ENCODE measurements at regions not wholly inside any gene's neighbourhood (a gene's known extent, or its start where the extent isn't known, plus 50 kb on each side); places are given as distances from the start of the nearest gene placed in this dataset.
A peak's percentile ranks its signal among the peaks of the same experiment; 100 is the strongest.

DNA sequence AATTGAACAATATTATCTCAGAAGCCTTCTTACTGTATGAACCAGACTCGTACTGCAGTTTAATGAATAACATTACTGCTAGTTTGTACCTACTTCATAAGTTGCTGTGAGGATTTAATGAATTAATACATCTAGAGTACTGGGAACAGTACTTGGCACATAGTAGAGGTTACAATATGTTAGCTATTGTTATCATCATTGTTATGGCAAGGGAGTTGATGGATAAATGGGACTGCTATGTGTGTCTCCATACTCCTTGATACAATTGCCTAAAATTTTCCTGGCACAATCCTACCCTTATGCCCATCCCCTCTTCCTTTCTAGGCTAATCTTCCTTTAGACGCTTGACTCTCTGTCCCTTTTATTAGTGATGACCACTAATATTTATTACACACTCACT, 473.6 kb downstream of the MCTP2 start:
- Mint-ChIP-seq H3K27me3 (ENCODE audit: insufficient read depth, unreplicated experiment) (no peaks in the 10 kb centered on the region), H3K4me3 (ENCODE audit: unreplicated experiment) (no peak overlapping the region), H3K36me3 (ENCODE audit: insufficient read depth, unreplicated experiment) (no peaks in the 10 kb centered on the region), H3K27ac (ENCODE audit: low read depth, unreplicated experiment) (no peak overlapping the region), H3K4me1 (ENCODE audit: insufficient read depth, unreplicated experiment) (no peaks in the 10 kb centered on the region), H3K9me3 (ENCODE audit: unreplicated experiment) (no peaks in the 10 kb centered on the region)
- POLR2A ChIA-PET, result interaction anchor here (1.1 to 1.7 kb wide), 2 partner anchors 19 to 27 kb away, joined by 4 to 6 read pairs; no protein-coding TSS in a partner anchor
- intact Hi-C loops (cut with micrococcal nuclease), result no loop called here
- DNase-seq (ENCODE audit: unreplicated experiment), result no peak
- CTCF ChIA-PET, result interaction anchor here (1.3 kb wide), 1 partner anchor 15 kb away, joined by 3 read pairs; no protein-coding TSS in a partner anchor
- TF ChIP-seq, protein P1, sequence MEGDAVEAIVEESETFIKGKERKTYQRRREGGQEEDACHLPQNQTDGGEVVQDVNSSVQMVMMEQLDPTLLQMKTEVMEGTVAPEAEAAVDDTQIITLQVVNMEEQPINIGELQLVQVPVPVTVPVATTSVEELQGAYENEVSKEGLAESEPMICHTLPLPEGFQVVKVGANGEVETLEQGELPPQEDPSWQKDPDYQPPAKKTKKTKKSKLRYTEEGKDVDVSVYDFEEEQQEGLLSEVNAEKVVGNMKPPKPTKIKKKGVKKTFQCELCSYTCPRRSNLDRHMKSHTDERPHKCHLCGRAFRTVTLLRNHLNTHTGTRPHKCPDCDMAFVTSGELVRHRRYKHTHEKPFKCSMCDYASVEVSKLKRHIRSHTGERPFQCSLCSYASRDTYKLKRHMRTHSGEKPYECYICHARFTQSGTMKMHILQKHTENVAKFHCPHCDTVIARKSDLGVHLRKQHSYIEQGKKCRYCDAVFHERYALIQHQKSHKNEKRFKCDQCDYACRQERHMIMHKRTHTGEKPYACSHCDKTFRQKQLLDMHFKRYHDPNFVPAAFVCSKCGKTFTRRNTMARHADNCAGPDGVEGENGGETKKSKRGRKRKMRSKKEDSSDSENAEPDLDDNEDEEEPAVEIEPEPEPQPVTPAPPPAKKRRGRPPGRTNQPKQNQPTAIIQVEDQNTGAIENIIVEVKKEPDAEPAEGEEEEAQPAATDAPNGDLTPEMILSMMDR (IDR thresholded peaks at IDR 0.05; ENCODE audit: unreplicated experiment), result no peak
- BruUV-seq (replicated peaks), result no TSS peak

DNA sequence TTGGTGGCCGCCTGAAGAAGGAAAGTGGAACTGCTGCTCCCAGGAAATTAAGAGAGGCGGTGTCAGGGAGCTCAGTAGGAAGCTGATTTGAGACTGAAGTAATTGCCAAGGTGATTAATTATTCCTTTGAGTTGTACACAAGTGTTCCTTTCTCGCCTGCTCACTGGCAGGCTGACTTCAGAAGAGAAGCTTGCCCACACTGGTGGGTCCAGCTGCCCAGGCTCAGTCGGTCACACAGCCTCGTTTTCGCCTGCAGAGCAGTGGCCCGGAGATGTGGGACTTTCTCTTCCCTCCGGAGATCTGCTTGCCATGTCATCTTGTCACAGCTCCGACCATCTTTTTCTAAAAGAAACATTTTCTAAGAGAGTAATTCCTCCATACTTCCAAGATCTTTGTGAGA, 478.0 kb downstream of the MCTP2 start:
- POLR2A ChIA-PET, result no interaction called here
- no peaks in the 10 kb centered on the region for H3K36me3 Mint-ChIP-seq (ENCODE audit: insufficient read depth, unreplicated experiment)

DNA sequence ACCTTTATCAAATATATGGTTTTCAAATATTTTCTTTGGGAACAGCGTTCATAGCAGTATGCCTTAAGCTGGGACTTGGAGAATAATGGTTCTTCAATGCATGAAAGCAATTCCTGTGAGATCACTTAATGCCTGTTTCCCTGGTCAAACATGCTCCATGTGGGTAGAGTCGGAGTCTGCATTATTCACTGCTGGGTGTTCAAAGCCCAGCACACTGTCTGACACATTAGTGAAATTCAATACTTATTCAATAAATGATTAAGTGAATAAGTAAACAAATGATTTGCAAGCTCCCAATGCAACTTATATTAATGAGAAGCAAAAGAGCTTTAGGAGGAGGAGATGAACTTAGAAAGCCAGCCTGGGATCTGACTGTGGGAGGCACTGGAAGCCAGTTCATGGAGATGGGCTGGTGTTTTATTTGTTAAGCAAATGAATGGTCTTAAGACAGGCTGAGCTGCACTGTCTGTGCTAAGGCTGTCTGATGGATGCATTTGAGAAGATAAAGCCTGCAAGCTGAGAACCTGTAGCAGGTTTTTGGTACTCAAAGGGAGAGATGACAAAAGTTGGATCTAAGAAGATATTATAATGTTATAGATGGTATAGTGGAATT, 490.8 kb downstream of the MCTP2 start:
- TF ChIP-seq, protein P1 (IDR thresholded peaks at IDR 0.05; ENCODE audit: unreplicated experiment), result no peak
- ChIA-PET POLR2A (interaction anchor here (2.8 kb wide), 1 partner anchor 69 kb away, joined by 13 read pairs; no protein-coding TSS in a partner anchor), CTCF (interaction anchor here (0.8 kb wide), 1 partner anchor 38 kb away, joined by 4 read pairs; no protein-coding TSS in a partner anchor)
- no peaks in the 10 kb centered on the region for H3K27me3 Mint-ChIP-seq (ENCODE audit: insufficient read depth, unreplicated experiment)
- intact Hi-C loops (cut with micrococcal nuclease), result no loop called here
- no peaks in the 10 kb centered on the region for H3K9me3 Mint-ChIP-seq (ENCODE audit: unreplicated experiment)
- no peak overlapping the region for H3K27ac Mint-ChIP-seq (ENCODE audit: low read depth, unreplicated experiment)
- no peak for DNase-seq (ENCODE audit: unreplicated experiment)
- no peaks in the 10 kb centered on the region for H3K4me1 Mint-ChIP-seq (ENCODE audit: insufficient read depth, unreplicated experiment)
- H3K36me3 Mint-ChIP-seq (ENCODE audit: insufficient read depth, unreplicated experiment), result no peaks in the 10 kb centered on the region
- BruUV-seq (replicated peaks), result no TSS peak
- H3K4me3 Mint-ChIP-seq (ENCODE audit: unreplicated experiment), result no peak overlapping the region

More for the DNA sequence above, 478.0 kb downstream of the MCTP2 start:
- intact Hi-C loops (cut with micrococcal nuclease), result no loop called here
- Mint-ChIP-seq H3K4me3 (ENCODE audit: unreplicated experiment) (no peak overlapping the region), H3K27ac (ENCODE audit: low read depth, unreplicated experiment) (no peak overlapping the region), H3K9me3 (ENCODE audit: unreplicated experiment) (no peaks in the 10 kb centered on the region), H3K4me1 (ENCODE audit: insufficient read depth, unreplicated experiment) (no peaks in the 10 kb centered on the region), H3K27me3 (ENCODE audit: insufficient read depth, unreplicated experiment) (no peaks in the 10 kb centered on the region)
- no peak for DNase-seq (ENCODE audit: unreplicated experiment)
- no TSS peak for BruUV-seq (replicated peaks)
- TF ChIP-seq, protein P1 (IDR thresholded peaks at IDR 0.05; ENCODE audit: unreplicated experiment), result no peak
- CTCF ChIA-PET, result no interaction called here

DNA sequence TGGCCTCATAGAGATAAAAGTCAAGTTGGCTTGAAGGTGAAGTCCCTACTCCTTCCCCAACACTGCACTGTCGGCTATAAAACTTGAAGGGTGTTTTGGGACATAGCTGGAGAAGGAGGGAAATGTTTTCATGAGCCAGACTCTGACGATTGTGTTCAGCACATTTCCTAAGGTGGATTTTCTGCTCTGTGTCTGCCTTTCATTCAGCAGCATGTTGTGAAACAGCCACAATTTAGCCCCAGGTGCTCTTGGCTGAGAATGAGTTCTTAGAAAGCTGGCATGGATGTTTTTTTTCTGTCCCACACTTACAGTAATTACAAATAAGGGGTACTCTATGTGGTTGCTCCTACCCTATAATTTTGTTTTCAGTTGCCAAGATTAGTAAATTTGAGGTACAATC, 492.4 kb downstream of the MCTP2 start:
- CTCF ChIA-PET, result interaction anchor here (1.1 kb wide), 1 partner anchor 53 kb away, joined by 3 read pairs; no protein-coding TSS in a partner anchor
- intact Hi-C loops (cut with micrococcal nuclease), result no loop called here
- DNase-seq (ENCODE audit: unreplicated experiment), result peak; percentile 83

More for the DNA sequence above, 492.4 kb downstream of the MCTP2 start:
- Mint-ChIP-seq H3K27me3 (ENCODE audit: insufficient read depth, unreplicated experiment) (no peaks in the 10 kb centered on the region), H3K4me1 (ENCODE audit: insufficient read depth, unreplicated experiment) (no peaks in the 10 kb centered on the region), H3K27ac (ENCODE audit: low read depth, unreplicated experiment) (no peak overlapping the region), H3K4me3 (ENCODE audit: unreplicated experiment) (no peak overlapping the region), H3K36me3 (ENCODE audit: insufficient read depth, unreplicated experiment) (no peaks in the 10 kb centered on the region), H3K9me3 (ENCODE audit: unreplicated experiment) (no peaks in the 10 kb centered on the region)
- TF ChIP-seq, protein P1 (IDR thresholded peaks at IDR 0.05; ENCODE audit: unreplicated experiment), result no peak
- BruUV-seq (replicated peaks), result no TSS peak
- POLR2A ChIA-PET, result interaction anchor here (0.6 to 2.8 kb wide), 10 partner anchors 9 to 109 kb away, joined by 3 to 13 read pairs (median 4); no protein-coding TSS in a partner anchor

Measured in MCF 10A (cell line).